GM12872 (cell line): ENCODE measurements at regions not wholly inside any gene's neighbourhood (a gene's known extent, or its start where the extent isn't known, plus 50 kb on each side); places are given as distances from the start of the nearest gene placed in this dataset.

ENCODE experiments used
- CTCF ChIP-seq: IDR thresholded peaks from 3 replicates; pipeline ENCODE4 v1.5.1; 2011; ENCODE audit warnings: low read depth, mild to moderate bottlenecking, low read length, moderate library complexity; ENCODE audit not compliant: insufficient read depth

GRCh38 chr4:154064244-154064643 is 275.4 kb upstream of the SFRP2 start:
- no peak for TF ChIP-seq CTCF

- no peak for TF ChIP-seq CTCF
Observed at GRCh38 chr4:154049457-154050181, 260.7 kb upstream of the SFRP2 start.

GRCh38 chr4:154047733-154048132 is 258.9 kb upstream of the SFRP2 start:
- no peak for TF ChIP-seq CTCF

- no peak for TF ChIP-seq CTCF
Observed at GRCh38 chr4:154044742-154045485, 256.0 kb upstream of the SFRP2 start.

- TF ChIP-seq CTCF: no peak
Observed at GRCh38 chr4:154044108-154044531, 255.2 kb upstream of the SFRP2 start.

- no peak for TF ChIP-seq CTCF
Observed at GRCh38 chr4:154041640-154042039, 252.8 kb upstream of the SFRP2 start.

- no peak for TF ChIP-seq CTCF
Observed at GRCh38 chr4:154039435-154040343, 250.8 kb upstream of the SFRP2 start.
